GM18873 (cell line): ENCODE measurements at regions not wholly inside any gene's neighbourhood (a gene's known extent, or its start where the extent isn't known, plus 50 kb on each side); places are given as distances from the start of the nearest gene placed in this dataset.
A peak's percentile ranks its signal among the peaks of the same experiment; 100 is the strongest.

Experiments used
- ATAC-seq: cut with Tn5 transposase; IDR thresholded peaks from one replicate; pipeline ENCODE4 v1.9.1; 2021; ENCODE audit warnings: mild to moderate bottlenecking, moderate library complexity, moderate number of reproducible peaks; ENCODE audit not compliant: unreplicated experiment, low FRiP score

GRCh38 chr11:15649371-15650104 lies 534.8 kb downstream of the INSC start:
- ATAC-seq, result peak; percentile 5

- peak; percentile 89 for ATAC-seq
Observed at GRCh38 chr11:15650105-15650938, 535.6 kb downstream of the INSC start.

- no peak for ATAC-seq
Observed at GRCh38 chr11:15651033-15651432, 536.3 kb downstream of the INSC start.

GRCh38 chr11:15651816-15652215 lies 537.1 kb downstream of the INSC start:
- no peak for ATAC-seq

- ATAC-seq, result no peak
Observed at GRCh38 chr11:15653191-15653710, 538.5 kb downstream of the INSC start.

GRCh38 chr11:15654451-15654850 lies 539.7 kb downstream of the INSC start:
- ATAC-seq, result no peak

GRCh38 chr11:15655552-15655951 lies 540.8 kb downstream of the INSC start:
- ATAC-seq, result no peak

- ATAC-seq, result no peak
Observed at GRCh38 chr11:15657264-15657663, 542.5 kb downstream of the INSC start.

GRCh38 chr11:15660496-15660895 lies 545.8 kb downstream of the INSC start:
- no peak for ATAC-seq

GRCh38 chr11:15662285-15662684 lies 547.6 kb downstream of the INSC start:
- no peak for ATAC-seq

GRCh38 chr11:15663777-15664218 lies 549.1 kb downstream of the INSC start:
- no peak for ATAC-seq

GRCh38 chr11:15665368-15665871 lies 550.7 kb downstream of the INSC start:
- no peak for ATAC-seq

GRCh38 chr11:15667127-15667725 lies 552.5 kb downstream of the INSC start:
- ATAC-seq, result no peak

GRCh38 chr11:15668718-15669117 lies 554.0 kb downstream of the INSC start:
- no peak for ATAC-seq

GRCh38 chr11:15670520-15671070 lies 555.9 kb downstream of the INSC start:
- ATAC-seq, result no peak

GRCh38 chr11:15671216-15671615 lies 556.5 kb downstream of the INSC start:
- ATAC-seq, result no peak

- no peak for ATAC-seq
Observed at GRCh38 chr11:15672825-15673224, 558.1 kb downstream of the INSC start.

- ATAC-seq, result no peak
Observed at GRCh38 chr11:15673408-15673831, 558.7 kb downstream of the INSC start.

GRCh38 chr11:15674756-15675155 lies 560.0 kb downstream of the INSC start:
- ATAC-seq, result no peak

GRCh38 chr11:15675683-15676082 lies 561.0 kb downstream of the INSC start:
- no peak for ATAC-seq
